Superior temporal gyrus (tissue), 1 donor: ENCODE measurements at regions not wholly inside any gene's neighbourhood (a gene's known extent, or its start where the extent isn't known, plus 50 kb on each side); places are given as distances from the start of the nearest gene placed in this dataset.
"Not testable (repeated sequence)": the region's sequence is repeated elsewhere in the genome, so short reads cannot be mapped to it uniquely, and the experiment has no call there.

Source experiments
- DNase-seq: peaks from one replicate; pipeline ENCODE4 v3.0.0-alpha.2; 2016; ENCODE audit errors: extremely low spot score

DNA sequence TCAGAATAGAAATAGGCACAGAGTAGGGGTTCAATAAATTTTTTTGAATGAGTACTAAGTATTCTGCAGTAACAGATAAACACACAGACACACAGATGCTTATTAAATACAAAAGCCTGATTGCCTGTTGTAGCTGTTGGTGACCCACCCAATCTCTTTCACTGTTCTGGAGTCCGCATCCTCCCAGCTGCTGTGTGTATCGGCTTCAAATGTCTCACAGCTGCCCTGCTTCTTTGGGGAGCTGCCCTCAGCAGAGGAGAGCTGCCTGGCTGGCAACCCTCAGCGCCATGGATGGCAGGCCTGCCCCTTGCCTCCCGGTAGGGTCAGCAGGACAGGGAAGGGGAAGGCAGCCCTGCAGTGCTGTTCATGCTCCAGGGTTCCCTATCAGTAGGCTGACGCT lies 50.5 kb upstream of the PRNP start:
- no peak for DNase-seq

DNA sequence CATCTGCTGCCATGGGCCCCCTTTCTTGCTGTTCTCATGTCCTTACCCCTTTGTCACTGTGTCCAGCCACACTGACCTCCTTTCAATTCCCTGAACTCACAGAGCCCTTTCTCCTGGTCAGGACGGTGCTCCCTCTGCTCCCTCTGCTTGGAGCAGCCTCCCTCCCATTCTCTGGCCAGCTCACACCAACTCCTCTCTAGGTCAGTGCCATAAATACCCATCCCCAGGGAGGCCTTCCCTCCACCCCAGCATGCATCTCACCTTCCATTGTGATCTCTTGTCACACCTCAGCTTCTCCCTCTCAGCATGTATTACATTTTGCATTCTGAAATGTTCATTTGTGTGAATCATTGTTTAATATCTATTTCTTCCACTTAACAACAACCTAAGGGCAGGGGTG lies 50.9 kb upstream of the PRNP start:
- no peak for DNase-seq

DNA sequence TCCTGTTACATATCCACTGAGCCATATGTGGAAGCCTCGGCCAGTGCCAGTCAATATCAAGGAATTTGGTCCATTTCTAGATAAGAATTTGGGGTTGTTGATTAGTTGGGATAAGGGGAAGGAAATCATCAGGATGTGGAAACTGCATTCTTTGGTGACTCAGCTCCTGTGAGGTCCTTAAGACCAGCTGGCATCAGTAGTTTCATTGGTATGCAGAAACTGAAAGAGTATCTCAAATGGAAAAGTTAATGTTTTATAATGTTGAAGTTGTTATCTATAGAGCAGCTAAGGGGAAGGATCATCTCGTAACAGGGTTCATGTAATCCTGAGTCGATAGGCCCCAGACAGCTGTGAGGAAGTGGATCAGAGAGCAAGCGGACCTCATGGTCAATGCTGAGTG lies 52.5 kb upstream of the PRNP start:
- DNase-seq: no peak

DNA sequence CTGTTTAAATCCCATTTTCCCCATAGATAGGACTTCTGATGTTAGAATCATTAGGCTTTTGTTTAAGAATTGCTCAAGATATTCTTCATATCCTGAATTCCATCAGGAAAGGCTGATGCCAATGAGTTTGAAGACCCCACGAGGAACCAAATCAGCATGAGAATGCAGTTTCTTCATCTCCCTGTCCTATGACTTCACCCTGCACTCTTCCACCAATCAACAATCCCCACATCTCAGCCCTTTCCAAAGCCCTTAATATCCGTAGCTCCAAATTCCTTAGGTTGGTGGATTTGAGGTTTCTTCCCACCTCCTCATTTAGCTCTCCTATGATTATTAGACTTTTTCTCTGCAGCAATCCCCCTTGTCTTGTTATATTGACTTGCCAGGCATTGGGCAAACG lies 52.9 kb upstream of the PRNP start:
- no peak for DNase-seq

DNA sequence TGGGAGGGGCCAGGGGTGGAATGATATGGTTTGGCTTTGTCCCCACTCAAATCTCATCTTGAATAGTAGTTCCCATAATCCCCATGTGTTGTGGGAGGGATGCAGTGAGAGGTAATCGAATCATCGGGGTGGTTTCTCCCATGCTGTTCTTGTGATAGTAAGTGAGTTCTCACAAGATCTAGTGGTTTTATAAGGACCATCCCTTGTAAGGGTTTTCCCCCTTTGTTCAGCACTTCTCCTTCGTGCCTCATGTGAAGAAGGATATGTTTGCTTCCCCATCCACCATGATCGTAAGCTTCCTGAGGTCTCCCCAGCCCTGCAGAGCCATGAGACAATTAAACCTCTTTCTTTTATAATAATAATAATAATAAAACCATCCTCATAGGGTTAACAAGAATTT lies 53.4 kb upstream of the PRNP start:
- no peak for DNase-seq

DNA sequence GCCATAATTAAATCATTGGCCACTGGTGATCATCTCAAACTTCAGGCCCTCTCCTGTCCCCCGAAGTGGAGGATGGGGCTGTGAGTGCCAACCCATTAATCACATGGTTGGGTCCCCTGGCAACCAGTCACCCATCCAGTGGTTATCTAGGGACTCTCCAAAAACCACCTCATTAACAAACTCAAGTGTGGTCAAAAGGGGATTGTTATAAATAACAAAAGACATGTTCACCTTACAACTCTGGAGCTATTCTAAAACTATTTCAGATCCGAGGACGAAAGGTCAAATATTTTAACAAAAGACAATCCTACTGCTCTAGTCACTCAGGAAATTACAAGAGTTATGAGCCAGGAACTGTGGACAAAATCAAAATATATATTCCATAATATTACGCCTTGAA lies 60.0 kb upstream of the PRNP start:
- DNase-seq: no peak

DNA sequence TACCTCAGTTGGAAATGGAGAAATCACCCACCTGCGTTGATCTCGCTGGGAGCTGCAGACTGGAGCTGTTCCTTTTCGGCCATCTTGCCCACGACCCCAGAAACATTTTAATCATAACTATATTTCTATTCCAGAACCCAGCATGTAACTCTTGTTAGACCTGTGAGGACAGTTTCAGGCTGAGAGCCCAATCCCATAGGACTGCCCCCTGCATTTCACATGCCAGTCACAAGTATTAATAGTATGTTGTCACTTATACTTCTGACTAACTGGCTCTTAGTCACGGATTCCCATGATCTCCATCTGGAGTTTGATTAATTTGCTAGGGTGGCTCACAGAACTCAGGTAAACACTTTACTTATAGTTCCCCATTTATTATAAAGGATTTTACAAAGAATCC lies 60.6 kb upstream of the PRNP start:
- DNase-seq: no peak

DNA sequence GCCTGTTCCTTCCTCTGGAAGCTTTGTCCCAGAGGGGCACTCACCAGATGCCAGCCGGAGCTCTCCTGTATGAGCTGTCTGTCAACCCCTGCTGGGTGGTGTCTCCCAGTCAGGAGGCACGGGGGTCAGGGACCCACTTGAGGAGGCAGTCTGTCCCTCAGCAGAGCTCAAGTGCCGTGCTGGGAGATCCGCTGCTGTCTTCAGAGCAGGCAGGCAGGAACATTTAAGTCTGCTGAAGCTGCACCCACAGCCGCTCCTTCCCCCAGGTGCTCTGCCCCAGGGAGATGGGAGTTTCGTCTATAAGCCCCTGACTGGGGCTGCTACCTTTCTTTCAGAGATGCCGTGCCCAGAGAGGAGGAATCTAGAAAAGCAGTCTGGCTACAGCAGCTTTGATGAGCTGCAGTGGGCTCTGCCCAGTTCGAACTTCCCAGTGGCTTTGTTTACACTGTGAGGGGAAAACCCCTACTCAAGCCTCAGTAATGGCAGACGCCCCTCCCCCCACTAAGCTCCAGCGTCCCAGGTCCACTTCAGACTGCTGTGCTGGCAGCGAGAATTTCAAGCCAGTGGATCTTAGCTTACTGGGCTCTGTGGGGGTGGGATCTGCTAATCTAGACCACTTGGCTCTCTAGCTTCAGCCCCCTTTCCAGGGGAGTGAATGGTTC lies 61.5 kb upstream of the PRNP start:
- not testable (repeated sequence) for DNase-seq

DNA sequence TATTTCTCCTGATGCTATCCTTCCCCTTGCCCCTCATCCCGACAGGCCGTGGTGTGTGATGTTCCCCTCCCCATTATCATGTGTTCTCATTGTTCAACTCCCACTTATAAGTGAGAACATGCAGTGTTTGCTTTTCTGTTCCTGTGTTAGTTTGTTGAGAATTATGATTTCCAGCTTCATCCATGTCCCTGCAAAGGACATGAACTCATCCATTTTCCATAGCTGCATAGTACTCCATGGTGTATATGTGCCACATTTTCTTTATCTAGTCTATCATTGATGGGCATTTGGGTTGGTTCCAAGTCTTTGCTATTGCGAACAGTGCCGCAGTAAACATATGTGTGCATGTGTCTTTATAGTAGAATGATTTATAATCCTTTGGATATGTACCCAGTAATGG lies 67.1 kb upstream of the PRNP start:
- not testable (repeated sequence) for DNase-seq

DNA sequence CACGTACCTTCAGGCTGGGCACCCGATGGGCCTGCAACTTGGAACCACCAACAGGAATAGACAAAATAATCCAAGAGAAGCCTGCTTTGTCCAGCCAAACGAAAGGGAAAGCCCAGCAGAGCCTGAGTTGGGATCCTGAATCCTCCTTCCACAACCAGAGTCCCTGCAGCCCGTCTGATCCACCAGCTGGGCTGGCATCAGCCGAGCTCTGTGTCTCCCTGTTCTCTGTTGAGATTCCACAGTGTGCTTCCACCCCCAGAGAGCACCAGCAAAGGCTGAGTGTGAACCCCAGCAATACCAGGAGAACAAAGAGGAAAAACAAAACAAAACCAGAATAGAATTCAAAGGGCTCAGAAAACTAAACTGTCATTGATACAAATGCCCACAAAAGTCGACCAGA lies 68.8 kb upstream of the PRNP start:
- DNase-seq: no peak

DNA sequence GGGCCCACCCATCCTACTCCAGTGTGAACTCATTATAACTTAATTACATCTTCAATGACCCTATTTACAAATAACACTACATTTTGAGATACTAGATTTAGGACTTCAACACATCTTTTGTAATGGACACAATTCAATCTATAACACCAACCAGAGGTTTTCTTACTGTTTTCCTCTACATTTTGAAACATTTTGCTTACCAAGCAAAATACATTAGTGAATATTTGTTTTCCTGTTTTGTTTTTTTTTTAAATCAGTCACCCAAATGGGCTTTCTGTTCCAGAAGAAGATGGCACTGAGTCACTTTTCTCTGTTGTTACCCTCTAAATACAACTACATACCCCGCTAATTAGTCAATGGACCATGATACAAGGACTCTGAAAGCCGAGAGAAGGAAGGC lies 69.2 kb upstream of the PRNP start:
- DNase-seq: no peak

DNA sequence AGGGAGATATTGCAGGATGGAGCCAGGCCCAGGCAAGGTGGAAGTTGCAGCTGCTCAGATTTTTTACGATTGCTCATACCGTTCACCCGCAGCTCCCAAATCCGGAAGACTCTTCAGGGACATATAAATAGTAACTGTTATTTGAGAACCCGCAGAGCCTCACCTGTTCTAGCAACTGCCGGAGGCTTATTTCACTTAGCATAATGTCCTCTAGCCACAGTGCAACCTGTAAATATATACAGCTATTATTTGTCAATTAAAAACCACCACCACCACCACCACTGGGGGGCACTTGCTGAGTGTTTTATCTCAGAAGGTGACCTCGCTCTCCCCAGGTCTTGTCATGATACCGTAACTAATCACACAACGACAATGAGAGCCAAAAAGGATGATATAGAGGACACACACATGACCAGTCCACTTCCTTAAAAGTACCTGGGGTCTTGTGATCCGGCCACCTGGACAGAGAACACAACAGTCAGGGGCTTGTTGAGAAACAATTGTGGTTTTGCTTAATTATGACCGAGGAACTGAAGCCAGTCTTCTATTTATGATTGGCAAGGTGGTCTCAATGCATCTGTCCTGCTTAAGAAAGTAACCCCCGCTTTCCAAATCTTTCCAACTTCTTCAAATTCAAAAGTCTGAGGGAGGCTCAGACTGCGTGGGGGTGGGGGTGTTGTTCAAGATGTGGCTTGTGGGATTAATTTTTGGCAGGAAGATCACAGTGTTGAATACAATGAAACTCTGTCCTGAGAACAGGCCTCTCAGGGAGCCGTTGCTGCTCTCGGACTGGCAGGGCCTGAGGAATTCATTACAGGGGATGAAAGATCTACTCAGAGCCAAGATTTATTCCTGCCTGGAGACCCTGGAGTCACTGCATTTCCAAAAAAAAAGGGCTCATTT lies 72.3 kb upstream of the PRNP start:
- peak; percentile 91 for DNase-seq

DNA sequence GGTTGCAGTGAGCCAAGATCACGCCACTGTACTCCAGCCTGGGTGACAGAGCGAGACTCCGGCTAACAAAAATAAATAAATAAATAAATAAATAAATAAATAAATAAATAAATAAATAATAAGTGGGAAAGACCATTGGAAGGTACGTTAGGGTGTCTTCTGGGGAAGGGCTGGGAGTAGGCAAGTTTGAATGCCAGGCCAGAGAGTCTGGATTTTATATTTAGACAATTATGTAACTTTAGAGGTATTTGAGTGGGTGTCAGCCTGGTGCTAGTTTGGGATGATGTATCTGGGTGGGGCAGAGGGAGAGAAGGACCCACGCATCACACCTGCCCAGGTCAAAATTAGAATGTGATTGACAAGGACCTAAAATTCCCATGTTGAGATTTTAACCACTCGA lies 73.1 kb upstream of the PRNP start:
- DNase-seq: no peak

DNA sequence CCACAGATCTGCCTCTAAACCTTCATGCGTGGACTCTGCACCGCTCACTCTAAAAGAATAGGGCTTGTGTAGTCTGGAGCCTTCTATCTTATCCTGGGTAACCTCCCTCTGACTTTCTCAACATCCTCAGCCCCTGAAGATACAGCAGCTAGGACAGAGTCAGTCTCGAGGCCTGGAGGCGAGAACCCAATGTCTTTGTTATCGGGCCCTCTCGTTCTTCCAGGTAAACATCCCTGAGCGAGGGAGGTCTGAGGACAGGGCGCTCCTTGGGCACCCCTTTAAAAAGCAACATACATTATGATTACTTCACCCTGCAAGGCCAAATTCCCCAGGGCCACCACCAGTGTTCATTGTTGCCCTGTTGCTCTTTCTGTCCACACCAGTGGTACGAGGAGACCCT lies 75.4 kb upstream of the PRNP start:
- DNase-seq: no peak

DNA sequence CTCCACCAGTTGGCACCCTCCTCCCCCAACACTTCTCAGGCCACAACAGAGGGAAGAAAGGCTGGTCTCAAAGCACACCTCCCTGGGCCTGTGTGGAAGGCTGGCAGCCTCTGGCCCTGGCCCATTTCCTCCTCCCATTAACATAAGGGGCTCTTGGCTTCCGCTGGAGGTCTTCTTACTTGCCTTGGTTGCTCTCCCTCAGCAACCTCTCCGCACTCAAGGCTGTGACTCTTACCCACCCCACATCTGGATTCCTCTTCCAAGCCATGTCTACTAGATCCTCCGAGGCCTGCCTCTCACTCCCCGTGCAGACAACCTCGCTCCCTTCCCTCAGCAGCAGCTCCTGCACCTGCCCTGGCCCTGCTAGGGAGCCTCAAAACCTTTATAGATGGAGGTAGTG lies 76.7 kb upstream of the PRNP start:
- no peak for DNase-seq

DNA sequence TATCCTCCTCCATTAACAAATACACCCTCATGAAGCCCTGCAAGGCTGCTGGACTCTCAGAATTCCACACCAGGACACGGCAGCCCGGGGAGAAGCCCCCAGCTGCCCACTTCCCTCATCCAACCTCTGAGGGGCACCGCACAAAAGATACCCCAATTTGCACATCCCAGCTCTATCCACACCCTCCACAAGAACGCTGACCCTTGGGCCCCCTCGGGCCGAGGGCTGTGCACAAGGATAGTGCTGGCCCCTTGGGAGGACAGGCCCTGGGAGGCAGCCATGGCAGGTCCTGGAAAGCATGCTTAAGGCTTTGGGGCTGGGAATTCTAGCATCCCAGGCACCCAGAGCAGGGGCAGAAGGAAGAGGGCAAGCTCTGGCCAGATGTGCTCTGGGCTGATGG lies 77.4 kb upstream of the PRNP start:
- no peak for DNase-seq

DNA sequence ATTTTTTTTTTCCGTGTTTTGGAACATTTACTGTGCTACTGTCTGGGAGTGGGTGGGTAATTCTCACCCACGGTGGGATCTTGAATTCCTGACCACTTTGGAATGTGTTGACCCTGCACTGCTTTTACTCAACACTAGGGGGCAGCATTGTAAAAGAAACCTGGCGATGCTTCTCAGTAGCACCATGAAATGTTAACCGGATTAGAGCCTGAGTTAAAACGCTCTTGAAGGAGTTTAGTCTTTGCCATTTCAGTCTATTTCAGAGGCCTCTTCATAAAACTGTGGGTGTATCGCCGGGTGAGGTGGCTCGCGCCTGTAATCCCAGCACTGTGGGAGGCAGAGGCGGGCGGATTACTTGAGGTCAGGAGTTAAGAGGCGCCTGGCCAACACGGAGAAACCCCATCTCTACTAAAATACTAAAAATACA lies 79.0 kb upstream of the PRNP start:
- peak; percentile 90 for DNase-seq

DNA sequence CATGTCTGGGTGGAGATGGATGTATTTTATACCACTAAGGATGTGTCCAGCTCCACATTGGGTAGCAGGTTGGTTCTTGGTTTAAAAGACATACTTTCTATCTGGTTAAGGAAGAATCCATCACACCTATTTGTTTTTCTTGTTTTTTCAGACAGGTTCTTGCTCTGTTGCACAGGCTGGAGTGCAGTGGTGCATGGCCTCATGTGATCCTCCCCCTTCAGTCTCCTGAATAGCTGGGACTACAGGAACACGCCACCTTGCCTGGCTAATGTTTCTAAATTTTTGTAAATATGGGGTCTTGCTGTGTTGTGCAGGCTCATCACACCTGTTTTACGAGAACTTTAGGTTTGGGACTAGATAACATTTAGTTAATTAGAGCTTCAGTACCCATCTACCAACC lies 80.2 kb upstream of the PRNP start:
- DNase-seq: no peak

DNA sequence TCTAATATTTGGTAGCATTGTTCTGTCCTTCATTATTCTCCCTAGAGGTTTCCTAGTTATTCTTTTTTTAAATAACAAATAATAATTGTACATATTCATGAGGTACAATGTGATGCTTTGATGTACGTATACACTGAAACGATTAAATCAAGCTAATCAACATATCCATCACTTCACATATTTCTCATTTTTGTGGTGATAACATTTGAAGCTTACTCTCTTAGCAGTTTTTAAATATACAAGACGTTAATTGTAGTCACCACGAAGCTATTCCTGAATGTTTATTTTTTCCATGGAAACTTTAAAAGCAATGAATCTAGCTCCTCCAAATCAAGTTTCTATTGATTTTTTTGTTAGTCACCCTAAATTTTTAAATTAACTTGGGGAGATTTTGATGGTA lies 81.1 kb upstream of the PRNP start:
- no peak for DNase-seq

DNA sequence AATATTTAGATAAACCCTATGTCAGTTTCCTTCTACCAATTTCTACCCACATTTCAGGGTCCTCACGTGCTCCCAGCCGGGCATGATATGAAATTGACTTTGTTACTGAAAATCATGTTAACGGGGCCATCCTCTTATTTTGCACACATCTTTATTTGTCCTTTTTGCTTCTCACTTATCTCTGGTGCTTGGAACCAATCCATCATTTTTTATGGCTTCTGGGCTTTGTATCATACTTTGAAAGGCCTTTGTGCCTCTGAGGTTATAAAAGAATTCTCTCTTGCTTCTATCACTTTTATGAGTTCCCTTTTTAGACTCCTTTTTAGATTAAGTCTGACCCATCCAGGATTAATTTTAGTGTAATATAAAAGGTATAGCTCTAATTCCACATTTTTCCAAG lies 81.7 kb upstream of the PRNP start:
- DNase-seq: peak; percentile 10

DNA sequence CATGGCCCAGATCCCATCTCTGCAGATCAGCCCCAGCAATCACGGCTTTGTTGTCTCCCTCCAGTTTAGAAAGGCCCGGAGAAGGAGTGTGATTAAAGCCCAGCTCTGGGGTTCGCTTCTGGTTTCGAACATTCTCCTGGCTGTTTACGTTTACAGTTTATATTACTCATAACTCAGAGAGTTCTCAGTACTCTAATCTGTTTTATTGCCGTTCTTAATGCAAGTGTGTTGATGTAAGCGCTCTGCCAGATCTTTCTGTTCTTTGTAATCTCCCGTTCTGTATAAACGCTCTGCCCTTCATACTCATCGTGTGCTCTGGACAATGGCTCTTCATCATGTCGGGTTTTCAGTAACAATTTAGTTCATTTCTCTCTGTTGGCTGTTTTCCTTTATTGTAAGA lies 82.5 kb upstream of the PRNP start:
- DNase-seq: peak; percentile 61

DNA sequence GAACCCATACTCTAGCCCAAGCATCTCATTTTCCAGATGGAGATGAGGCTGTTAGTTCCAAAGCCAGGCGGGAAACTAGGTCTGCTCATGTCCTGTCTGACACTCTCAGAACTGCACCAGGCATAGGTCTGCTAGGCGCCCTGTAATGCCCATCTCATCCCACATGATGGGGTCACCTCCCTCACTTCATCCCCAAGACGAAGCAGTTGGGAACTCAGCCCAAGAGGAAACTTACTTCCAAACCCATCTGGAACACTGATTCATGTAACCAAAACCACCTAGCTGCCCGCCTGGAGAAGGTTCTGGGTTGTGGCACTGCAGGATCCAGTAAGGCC lies 84.0 kb upstream of the PRNP start:
- DNase-seq: no peak

DNA sequence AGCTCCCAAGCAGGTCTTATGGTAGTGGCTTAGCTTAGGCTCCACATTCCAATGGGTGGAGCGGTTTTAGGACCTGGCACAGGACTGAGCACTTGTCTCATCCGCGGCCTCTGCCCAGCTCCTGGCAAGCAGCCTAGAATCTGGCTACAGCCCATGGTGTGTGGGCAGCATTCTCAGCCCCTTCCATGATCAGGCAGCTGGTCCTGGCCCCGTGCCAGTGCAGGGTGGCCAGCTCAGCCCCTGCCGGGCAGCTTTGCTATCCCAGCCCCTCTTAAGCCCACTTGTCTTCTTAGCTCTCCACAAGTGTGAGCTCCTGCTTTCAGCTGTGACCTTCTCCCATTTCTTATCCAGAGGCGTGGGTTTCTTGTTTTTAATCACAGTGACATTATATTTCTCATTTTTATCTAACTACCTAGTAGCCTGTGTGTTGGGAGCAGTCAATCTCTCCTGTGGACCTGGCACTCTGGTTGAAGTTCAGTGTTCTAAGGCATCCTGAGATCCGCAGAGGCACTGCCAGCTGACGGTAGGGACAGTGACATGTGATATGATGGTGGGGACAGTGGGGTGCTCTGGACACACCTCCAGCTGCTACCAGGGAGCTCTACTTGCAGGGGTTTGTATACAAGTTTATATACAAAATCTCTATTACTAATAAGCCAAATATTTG lies 84.5 kb upstream of the PRNP start:
- DNase-seq: peak; percentile 89
